DOHH2 (cell line): ENCODE measurements at regions not wholly inside any gene's neighbourhood (a gene's known extent, or its start where the extent isn't known, plus 50 kb on each side); places are given as distances from the start of the nearest gene placed in this dataset.
"Not testable (repeated sequence)": the region's sequence is repeated elsewhere in the genome, so short reads cannot be mapped to it uniquely, and the experiment has no call there.

Experiments
- H3F3A ChIP-seq: fragments of 200-600 bp; sonication (generic), shearing (Covaris generic); 2 replicates; pipeline ENCODE4 v1.6.0; 2016; ENCODE audit warnings: antibody characterized with exemption, mild to moderate bottlenecking; ENCODE audit not compliant: control insufficient read depth, insufficient read depth
- H3K27ac ChIP-seq: fragments of 200-600 bp; sonication (generic); 2 replicates; pipeline ENCODE4 v1.5.1; 2014; ENCODE audit warnings: low read depth, mild to moderate bottlenecking, low read length, moderate library complexity
- H3K27me3 ChIP-seq: fragments of 200-600 bp; sonication (generic); 2 replicates; pipeline ENCODE4 v1.6.1; 2014; ENCODE audit warnings: mild to moderate bottlenecking, low read length, mixed read lengths; ENCODE audit not compliant: control insufficient read depth
- H3K36me3 ChIP-seq: fragments of 200-600 bp; sonication (generic); 2 replicates; pipeline ENCODE4 v1.6.1; 2014; ENCODE audit warnings: mild to moderate bottlenecking, low read length, moderate library complexity, mixed read lengths; ENCODE audit not compliant: control insufficient read depth
- H3K4me1 ChIP-seq: fragments of 200-600 bp; sonication (generic); 2 replicates; pipeline ENCODE4 v1.6.1; 2014; ENCODE audit warnings: mild to moderate bottlenecking, low read length, mixed read lengths; ENCODE audit not compliant: control insufficient read depth
- H3K4me2 ChIP-seq: fragments of 200-600 bp; sonication (generic); 2 replicates; pipeline ENCODE4 v1.6.0; 2014; ENCODE audit warnings: mild to moderate bottlenecking, low read length, moderate library complexity
- H3K4me3 ChIP-seq: fragments of 200-600 bp; sonication (generic); 2 replicates; pipeline ENCODE4 v1.5.1; 2014; ENCODE audit warnings: mild to moderate bottlenecking, low read length, mixed read lengths
- H3K79me2 ChIP-seq: fragments of 200-600 bp; sonication (generic); 2 replicates; pipeline ENCODE4 v1.6.1; 2014; ENCODE audit warnings: mild to moderate bottlenecking, low read length, mixed read lengths; ENCODE audit not compliant: control insufficient read depth
- H3K9me2 ChIP-seq: fragments of 200-600 bp; sonication (generic); replicated peaks from 2 replicates; pipeline ENCODE4 v1.6.1; 2014; ENCODE audit warnings: mild to moderate bottlenecking, low read length, mixed read lengths; ENCODE audit not compliant: control insufficient read depth
- H3K9me3 ChIP-seq: fragments of 200-600 bp; sonication (generic); 2 replicates; pipeline ENCODE4 v1.6.1; 2014; ENCODE audit warnings: antibody characterized with exemption, low read length, mixed read lengths; ENCODE audit not compliant: control insufficient read depth, insufficient read depth
- H4K20me1 ChIP-seq: fragments of 200-600 bp; sonication (generic); 2 replicates; pipeline ENCODE4 v1.6.0; 2014; ENCODE audit warnings: low read depth, mild to moderate bottlenecking, antibody characterized with exemption, low read length, moderate library complexity; ENCODE audit not compliant: control insufficient read depth, insufficient read depth
- CTCF ChIP-seq: fragments of 200-600 bp; sonication (generic); IDR thresholded peaks from one replicate; pipeline ENCODE4 v1.5.1; 2014; ENCODE audit warnings: antibody characterized with exemption, mild to moderate bottlenecking, low read depth, low read length; ENCODE audit not compliant: poor library complexity, severe bottlenecking
- EZH2phosphoT487 ChIP-seq: fragments of 200-600 bp; sonication (generic); IDR thresholded peaks from 2 replicates; pipeline ENCODE4 v1.6.1; 2017; ENCODE audit warnings: borderline replicate concordance, mild to moderate bottlenecking, antibody characterized with exemption, low read length, moderate library complexity, mixed read lengths

DNA sequence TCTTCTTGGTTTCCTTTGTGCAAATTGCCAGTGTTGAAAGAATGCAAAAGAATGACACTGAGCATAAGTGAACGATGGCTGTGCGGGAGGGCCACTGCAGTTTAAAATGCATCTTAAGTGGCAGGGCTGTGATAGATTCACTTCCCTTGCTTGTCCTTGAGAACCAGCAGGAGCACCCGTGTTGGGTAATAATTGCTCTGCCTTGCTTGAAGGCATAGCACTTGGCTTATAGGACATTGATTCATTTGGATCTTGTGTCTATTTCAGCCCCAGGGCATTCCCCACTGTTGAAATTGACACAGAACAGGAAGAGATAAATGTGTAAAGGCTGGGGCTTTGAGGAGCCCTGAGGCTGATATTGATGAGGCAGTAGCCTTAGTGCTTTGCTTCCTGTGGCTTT lies 1003.7 kb upstream of the GYPC start:
- no peaks in the 10 kb centered on the region for H3K36me3 ChIP-seq
- H3K4me3 ChIP-seq: no peak overlapping the region
- TF ChIP-seq CTCF (no peak), EZH2phosphoT487 (no peak)
- no peak overlapping the region for H3K4me2 ChIP-seq
- no peaks in the 10 kb centered on the region for H3K9me2 ChIP-seq
- H4K20me1 ChIP-seq: no peaks in the 10 kb centered on the region
- no peaks in the 10 kb centered on the region for H3F3A ChIP-seq
- H3K9me3 ChIP-seq: no peaks in the 10 kb centered on the region
- no peaks in the 10 kb centered on the region for H3K27me3 ChIP-seq
- H3K79me2 ChIP-seq: no peaks in the 10 kb centered on the region
- no peak overlapping the region for H3K27ac ChIP-seq
- H3K4me1 ChIP-seq: no peaks in the 10 kb centered on the region

GRCh38 chr2:125654226-125654625 lies 1001.7 kb upstream of the GYPC start:
- no peaks in the 10 kb centered on the region for H3K27me3 ChIP-seq
- H3K9me2 ChIP-seq: no peaks in the 10 kb centered on the region
- no peaks in the 10 kb centered on the region for H3K4me1 ChIP-seq
- H3K9me3 ChIP-seq: no peaks in the 10 kb centered on the region
- no peak overlapping the region for H3K27ac ChIP-seq
- TF ChIP-seq EZH2phosphoT487: no peak
- no peak for TF ChIP-seq CTCF
- no peaks in the 10 kb centered on the region for H3F3A ChIP-seq
- H3K36me3 ChIP-seq: no peaks in the 10 kb centered on the region
- no peak overlapping the region for H3K4me3 ChIP-seq
- H3K79me2 ChIP-seq: no peaks in the 10 kb centered on the region
- no peak overlapping the region for H3K4me2 ChIP-seq
- H4K20me1 ChIP-seq: no peaks in the 10 kb centered on the region

- Histone ChIP-seq H3K9me2 (no peaks in the 10 kb centered on the region), H3K4me2 (no peak overlapping the region), H3K4me1 (no peaks in the 10 kb centered on the region), H3K36me3 (no peaks in the 10 kb centered on the region), H3K27me3 (no peaks in the 10 kb centered on the region), H3K9me3 (no peaks in the 10 kb centered on the region), H3K4me3 (no peak overlapping the region), H3F3A (no peaks in the 10 kb centered on the region), H3K79me2 (no peaks in the 10 kb centered on the region), H4K20me1 (no peaks in the 10 kb centered on the region), H3K27ac (no peak overlapping the region)
- TF ChIP-seq CTCF: no peak
- TF ChIP-seq EZH2phosphoT487: no peak
Observed at GRCh38 chr2:125656190-125656589, 999.8 kb upstream of the GYPC start.

DNA sequence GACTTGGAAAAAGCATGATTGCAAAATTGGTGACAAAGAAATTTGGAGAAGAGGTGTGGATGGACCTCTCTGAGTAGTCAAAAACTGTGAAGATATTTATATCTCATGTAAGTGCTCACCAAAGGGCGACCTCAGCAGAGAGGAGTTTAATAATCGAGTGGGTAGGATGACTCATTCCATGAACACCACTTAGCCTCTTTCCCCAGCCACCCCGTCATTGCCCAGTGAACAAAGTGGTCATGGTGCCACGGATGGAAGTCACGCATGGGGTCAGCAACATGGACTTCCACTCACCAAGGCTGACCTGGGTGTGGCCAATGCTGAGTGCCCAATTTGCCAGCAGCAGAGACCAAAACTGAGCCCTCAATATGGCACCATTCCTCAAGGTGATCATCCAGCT lies 997.4 kb upstream of the GYPC start:
- peaks cover 4% of the 10 kb centered on the region; the same call in 1 of the 2 replicates for H3K9me3 ChIP-seq
- no peak overlapping the region for H3K27ac ChIP-seq
- H3K79me2 ChIP-seq: no peaks in the 10 kb centered on the region
- no peaks in the 10 kb centered on the region for H3K36me3 ChIP-seq
- H4K20me1 ChIP-seq: no peaks in the 10 kb centered on the region
- H3K4me3 ChIP-seq: no peak overlapping the region
- H3K9me2 ChIP-seq: no peaks in the 10 kb centered on the region
- no peak overlapping the region for H3K4me2 ChIP-seq
- H3K27me3 ChIP-seq: no peaks in the 10 kb centered on the region
- no peaks in the 10 kb centered on the region for H3F3A ChIP-seq
- H3K4me1 ChIP-seq: no peaks in the 10 kb centered on the region
- no peak for TF ChIP-seq CTCF
- TF ChIP-seq EZH2phosphoT487: no peak

DNA sequence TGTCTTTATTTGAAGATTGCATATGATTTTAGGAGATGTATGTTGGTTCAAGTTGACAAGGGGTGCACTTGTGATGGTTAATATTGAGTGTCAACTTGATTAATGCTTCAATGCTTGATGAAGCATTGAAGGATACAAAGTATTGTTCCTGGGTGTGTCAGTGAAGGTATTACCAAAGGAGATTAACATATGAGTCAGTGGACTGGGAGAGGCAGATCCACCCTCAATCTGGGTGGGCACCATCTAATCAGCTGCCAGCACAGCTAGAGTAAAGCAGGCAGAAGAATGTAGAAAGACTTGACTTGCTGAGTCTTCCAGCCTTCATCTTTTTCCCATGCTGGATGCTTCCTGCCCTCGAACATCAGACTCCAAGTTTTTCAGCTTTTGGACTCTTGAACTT lies 995.6 kb upstream of the GYPC start:
- H3K79me2 ChIP-seq, H3K4me3 ChIP-seq, H4K20me1 ChIP-seq, H3K27me3 ChIP-seq, H3K4me2 ChIP-seq, H3K9me2 ChIP-seq, H3F3A ChIP-seq, H3K27ac ChIP-seq, H3K36me3 ChIP-seq, H3K4me1 ChIP-seq, H3K9me3 ChIP-seq: not testable (repeated sequence)
